ENCODE measurements at regions not wholly inside any gene's neighbourhood (a gene's known extent, or its start where the extent isn't known, plus 50 kb on each side); places are given as distances from the start of the nearest gene placed in this dataset.

DNA sequence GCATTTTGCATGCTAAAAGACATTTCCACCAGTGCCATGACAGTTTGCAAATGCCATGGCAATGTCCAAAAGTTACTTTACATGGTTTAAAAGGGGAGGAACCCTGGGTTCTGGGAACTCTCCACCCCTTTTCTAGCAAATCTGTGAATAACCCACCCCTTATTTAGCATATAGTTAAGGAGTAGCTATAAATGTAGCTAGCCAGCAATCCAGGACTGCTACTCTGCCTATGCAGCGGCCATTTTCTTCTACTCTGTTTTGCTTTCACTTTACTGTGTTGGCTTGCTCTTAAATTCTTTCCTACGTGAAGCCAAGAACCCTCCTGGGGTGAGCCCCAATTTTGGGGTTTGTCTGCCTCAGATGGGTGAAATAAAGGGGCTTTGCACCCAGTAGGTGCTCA, 141.0 kb downstream of the PTPN11 start:
- no peak for DNase-seq (ENCODE audit: low spot score)

DNA sequence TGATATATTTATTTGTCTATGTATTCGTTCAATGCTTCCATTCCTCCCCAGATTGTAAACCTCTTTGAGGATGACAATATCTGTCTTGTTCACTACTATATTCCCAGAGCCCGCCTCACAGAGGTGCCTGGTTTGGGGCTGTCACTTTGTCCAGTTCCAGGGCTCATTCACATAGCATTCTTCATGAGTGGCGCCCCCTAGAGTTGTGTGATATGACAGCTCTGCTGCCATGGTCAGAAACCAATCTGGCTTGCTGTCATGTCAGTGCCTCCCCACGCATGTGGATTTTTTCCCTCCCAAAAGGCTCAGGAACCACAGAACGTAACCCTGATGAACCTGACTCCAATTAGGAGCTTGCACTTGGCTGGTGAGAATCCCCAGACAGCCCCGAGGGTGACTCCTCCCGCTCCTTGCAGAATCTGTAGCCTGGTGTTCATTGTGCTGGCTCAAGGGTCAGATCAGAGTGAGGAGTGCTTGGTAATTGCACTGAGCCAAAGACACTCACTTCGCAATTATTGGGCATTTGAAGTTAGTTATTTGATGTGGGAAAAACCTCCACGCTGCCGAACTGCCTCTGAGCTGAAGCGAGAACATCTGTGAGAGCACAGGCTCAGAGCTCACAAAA, 145.5 kb downstream of the PTPN11 start:
- DNase-seq (ENCODE audit: low spot score): no peak

DNA sequence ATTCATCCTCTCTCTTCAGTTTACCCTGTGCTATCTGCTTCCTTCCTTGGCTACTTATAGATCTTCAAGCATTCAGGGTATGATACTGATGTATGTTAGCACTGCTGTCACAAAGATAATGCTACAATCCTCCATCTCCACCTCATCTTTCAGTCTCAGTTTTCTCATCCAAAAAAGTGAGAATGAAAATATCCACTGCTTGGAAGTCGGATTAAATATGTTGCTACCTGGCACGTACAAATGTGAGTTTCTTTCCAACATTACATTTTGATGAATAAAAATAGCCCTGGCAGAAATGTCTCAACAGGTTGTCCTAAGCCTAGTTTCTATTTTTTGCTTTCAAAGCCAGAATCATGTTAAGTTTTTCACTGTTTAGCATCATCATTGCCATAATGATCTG, 149.9 kb downstream of the PTPN11 start:
- DNase-seq (ENCODE audit: low spot score): no peak

DNA sequence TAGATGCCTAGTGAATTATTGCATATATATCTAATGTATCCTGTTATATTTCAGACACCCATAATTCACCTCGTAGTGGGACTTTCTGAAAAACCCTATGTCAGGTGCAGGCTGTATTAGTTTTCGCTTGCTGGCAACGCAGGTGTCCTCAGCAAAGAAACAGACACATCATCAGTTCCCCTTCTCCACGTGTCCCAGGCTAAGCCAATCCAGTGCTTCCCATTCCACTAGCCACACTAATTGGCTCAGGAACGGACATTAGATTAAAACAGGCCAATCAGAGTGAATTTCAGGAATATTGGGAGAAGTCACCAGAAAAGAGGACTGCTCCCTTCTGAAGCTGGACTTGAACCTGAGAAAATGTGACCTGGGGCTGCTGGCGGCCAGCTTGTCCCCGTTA, 151.3 kb downstream of the PTPN11 start:
- no peak for DNase-seq (ENCODE audit: low spot score)

DNA sequence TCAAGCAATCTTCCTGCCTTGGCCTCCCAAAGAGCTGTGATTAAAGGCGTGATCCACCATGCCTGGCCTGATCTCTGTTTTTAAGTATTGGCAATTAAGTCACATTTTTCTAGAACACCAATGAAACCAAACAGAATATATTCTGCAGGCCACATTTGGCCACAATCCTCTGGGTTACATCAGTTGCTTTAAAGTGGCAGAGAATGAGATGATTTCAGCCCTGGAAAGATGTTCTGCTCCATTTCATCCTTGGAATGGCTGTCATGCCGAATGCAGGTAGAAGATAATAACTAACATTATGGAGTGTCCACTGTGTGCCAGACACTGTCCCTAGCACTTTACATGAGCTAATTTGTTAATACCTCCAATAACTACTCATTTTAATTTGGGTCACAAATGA, 154.4 kb downstream of the PTPN11 start:
- DNase-seq (ENCODE audit: low spot score): no peak

DNA sequence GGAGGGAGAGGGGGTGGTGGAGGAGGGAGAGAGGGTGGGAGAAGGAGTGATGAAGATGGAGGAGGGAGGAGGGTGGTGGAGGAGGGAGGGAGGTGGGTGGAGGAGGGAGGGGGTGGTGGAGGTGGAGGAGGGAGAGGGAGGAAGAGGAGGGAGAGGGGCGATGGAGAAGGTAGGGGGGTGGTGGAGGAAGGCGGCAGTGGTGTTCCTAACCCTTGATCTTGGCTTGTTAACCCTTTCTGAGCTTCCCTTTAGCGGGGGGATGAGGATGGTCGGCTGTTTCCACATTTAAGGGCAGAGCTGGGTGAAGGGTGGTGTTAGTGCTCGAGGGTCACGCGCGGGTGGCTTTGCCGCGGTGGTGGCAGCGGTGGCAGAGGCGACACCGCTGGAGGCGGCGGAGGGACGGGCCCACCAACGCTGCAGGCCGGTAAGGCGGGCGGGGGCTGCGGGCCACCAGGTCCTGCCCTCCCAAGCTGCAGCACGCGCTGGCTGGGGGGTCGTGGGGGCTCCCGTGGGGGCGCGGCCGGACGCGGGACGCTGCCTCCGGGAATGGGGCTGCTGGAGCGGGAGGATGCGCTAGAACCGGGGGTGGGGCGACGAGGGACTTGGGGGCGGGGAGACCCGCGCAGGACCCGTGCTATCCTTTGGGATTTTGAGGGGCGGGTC, 156.3 kb downstream of the PTPN11 start:
- no peak for DNase-seq (ENCODE audit: low spot score)

DNA sequence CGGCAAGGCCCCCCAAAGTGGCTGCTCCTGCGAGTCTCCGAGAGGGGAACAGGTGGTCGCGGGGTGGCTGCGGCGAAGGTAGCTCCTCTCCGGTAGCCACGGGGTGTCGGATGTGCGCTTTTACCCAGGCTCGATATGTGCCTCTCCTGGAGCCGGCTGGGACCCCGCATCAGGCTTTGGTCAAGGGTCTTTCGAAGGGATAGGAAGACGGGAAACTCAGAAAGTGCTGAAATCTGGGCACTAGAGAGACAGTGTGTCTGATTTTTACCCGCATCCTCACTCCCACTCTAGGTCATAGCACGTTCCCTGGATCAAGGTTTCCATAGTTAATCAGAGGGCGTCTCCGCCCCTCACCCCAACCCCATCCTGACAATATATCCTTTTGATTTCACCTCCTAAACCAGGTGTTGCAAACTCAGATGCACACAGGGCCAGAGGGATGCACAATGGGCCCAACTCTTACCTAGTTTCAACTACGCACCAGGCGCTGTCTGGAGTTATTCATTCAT, 156.9 kb downstream of the PTPN11 start:
- DNase-seq (ENCODE audit: low spot score): no peak

DNA sequence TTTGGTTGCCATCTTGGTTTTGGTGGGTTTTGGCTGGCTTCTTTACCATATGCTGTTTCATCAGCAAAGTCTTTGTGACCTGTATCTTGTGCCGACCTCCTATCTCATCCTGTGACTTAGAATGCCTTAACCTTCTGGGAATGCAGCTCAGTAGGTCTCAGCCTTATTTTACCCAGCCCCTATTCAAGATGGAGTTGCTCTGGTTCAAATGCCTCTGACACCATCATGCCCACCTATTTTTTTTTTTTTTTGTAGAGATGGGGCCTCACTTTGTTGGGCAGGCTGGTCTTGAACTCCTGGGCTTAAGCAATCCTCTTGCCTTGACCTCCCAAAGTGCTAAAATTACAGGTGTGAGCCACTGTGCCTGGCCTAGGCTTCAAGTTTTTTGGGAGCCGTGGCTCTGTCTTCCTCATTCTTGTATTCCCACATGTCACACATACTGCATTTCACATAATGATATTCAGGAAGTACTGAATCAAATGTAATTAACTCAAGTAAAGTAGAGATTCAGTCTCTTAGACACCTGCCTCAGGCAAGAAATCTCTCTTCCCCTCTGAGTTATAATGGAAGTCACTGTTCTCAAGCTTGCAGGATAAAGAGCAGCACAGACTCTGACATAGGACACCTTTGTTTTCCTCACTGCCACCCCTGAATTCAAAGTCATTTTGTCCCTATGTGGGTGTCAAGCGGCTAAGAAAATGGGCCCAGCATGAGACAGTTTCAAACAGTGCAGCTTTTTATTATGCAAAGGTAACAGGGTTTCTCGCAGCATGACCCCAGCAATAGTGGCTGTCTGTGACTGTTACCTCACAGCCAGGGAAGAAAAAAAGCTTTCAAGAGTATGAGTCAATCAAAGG, 159.0 kb downstream of the PTPN11 start:
- DNase-seq (ENCODE audit: low spot score): no peak

- DNase-seq (ENCODE audit: low spot score): no peak
Observed at GRCh38 chr12:112584266-112584722, 165.5 kb downstream of the PTPN11 start.

DNA sequence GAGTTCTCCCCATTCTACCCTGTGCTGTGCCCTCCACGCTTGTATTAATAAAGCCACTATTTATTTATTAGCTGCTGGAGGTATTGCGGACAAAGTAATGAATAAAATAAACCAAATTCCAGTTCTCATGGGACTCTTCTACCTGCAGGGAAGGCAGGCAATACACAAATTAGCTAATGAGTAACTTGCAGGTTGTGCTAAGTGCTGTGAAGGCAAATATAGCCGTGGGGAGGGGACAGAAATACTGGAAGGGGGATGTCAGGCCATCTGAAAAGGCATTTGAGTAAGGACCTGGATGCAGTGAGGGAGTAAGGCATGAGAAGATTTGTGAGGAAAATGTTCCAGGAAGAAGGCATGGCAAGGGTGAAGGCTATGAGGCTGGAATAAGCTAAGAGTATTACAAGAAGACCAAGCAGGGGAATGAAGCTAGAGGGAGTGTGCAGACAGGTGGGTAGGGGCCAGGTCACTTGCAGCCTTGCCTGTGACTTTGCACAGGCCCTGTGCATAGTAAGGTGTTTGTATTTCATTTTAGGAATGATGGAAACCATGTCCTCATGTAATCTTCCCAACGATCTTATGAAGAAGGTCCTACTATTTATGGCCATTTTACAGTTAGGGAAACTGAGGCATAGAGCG, 167.5 kb downstream of the PTPN11 start:
- DNase-seq (ENCODE audit: low spot score): no peak

- DNase-seq (ENCODE audit: low spot score): no peak
Observed at GRCh38 chr12:112589275-112589674, 170.5 kb downstream of the PTPN11 start.

- DNase-seq (ENCODE audit: low spot score): no peak
Observed at GRCh38 chr12:112590281-112590680, 171.5 kb downstream of the PTPN11 start.

DNA sequence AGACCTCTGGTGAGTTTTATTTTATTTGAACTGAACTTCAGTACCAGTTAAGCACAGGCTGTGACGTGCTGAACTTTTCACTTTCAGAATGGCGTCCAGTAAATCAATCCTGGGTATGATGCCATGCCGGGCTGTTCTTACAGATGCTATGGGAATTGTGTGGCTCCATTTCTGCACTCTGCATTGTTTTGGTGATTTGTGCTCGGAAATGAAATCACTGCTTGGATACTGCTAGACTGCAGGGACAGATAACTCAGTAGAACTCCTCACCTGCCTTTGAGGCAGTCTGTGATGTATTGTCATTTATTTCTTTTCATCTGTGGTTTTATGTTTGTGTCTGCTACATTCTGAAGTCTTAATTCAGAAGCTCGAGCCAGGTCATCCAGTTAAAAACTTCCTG, 172.7 kb downstream of the PTPN11 start:
- no peak for DNase-seq (ENCODE audit: low spot score)

GRCh38 chr12:112595410-112595809, 176.7 kb downstream of the PTPN11 start:
- no peak for DNase-seq (ENCODE audit: low spot score)

DNA sequence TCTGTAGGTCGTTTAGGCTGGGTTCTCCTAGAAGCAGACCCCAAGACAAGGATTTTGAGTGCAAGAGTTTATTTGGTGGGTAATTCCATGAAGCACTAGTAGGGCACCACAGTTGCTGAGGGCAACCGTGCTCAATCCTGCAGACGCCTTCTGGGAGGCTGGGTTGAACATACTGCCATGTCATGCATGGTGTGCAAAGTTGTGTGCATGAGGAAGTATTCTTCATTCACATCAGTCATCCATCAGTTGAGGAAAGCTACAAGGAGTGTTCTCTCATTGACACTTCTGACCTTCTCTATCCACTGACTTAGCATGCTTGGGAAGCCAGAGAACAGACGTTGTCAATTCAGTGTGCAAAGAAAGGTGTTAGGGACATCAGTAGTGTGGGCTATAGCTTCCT, 179.2 kb downstream of the PTPN11 start:
- DNase-seq (ENCODE audit: low spot score): no peak

- DNase-seq (ENCODE audit: low spot score): no peak
Observed at GRCh38 chr12:112598626-112599025, 179.9 kb downstream of the PTPN11 start.

DNA sequence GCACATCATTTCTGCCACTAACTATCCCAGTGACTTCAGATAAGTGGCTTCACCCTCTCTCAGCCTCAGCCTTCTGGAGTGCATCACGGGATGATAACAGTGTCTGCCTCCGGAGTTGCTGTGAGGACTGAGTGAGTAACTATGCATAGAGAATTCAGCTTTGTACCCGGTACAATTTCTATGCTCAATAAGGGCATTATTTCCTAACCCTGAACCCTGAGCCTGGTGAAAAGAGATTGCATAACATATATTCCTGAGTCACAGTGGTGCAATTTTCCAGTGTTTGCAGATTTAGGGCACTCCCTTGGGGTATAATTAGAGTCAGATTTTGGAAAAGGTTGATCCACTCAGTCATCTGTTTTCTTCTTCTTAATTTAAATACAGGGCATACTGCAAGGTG, 181.1 kb downstream of the PTPN11 start:
- DNase-seq (ENCODE audit: low spot score): peak; percentile 36

- DNase-seq (ENCODE audit: low spot score): no peak
Observed at GRCh38 chr12:112602150-112602549, 183.4 kb downstream of the PTPN11 start.

GRCh38 chr12:112606611-112607365, 184.8 kb upstream of the RPH3A start:
- DNase-seq (ENCODE audit: low spot score): no peak

DNA sequence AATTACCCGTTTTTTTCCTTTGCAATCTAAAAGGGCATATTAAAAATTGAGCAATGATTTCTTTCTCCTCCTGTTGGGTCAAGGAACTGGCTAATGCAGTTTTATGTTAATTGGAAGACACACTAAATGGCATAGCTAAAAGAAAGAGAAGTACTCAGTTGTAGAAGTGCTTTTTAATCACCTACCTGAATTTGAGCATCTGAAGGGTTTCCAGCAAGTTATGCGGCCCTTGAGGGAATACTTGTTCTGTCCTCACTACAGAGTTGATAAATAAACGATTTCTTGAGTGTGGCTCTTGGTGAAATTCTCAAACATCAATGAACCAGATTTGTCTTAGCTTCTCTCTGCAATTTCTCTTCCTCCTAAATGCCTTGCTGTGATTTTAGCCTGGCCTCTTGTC, 184.1 kb upstream of the RPH3A start:
- DNase-seq (ENCODE audit: low spot score): no peak

DNA sequence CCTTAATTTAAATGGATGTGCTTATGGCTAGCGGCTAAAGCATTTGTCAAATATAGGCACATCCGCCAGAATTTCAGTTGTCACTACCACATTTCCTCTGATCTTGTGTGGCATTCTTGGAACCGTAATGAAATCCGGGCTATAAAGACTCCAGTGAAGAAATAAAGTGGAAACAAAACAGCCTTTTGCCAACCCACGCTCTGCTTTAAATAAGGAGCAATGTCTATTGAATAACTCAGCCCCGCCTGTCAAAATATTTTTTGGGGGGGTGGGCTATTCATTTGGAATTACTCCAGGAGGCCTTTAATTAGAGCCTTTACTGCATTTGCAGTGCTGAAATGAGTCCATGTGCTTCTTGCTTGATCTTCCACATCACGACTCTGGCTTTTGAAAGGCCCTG, 179.6 kb upstream of the RPH3A start:
- no peak for DNase-seq (ENCODE audit: low spot score)

GRCh38 chr12:112615196-112615595, 176.4 kb upstream of the RPH3A start:
- DNase-seq (ENCODE audit: low spot score): no peak

Data from AG20443 (cell line).